SK-N-SH (cell line): ENCODE measurements at regions not wholly inside any gene's neighbourhood (a gene's known extent, or its start where the extent isn't known, plus 50 kb on each side); places are given as distances from the start of the nearest gene placed in this dataset.

Experiments
- CTCF ChIA-PET: fragments of 300-600, 350-600 bp; formaldehyde crosslinking; extraction: SDS; loops from one replicate; lab custom pipeline; 2021; lab: Yijun Ruan, JAX
- POLR2A ChIA-PET: fragments of 350-600 bp; sonication (Branson Sonifier 250); formaldehyde crosslinking; extraction: SDS; loops from one replicate; lab custom pipeline; 2020; ENCODE audit warnings: antibody characterized with exemption, inconsistent platforms; lab: Yijun Ruan, JAX
- DNase-seq: peaks from one replicate; pipeline ENCODE4 v3.0.0; 2012
- H2AFZ ChIP-seq: fragments of 200-600 bp; sonication (generic); 2 replicates; pipeline ENCODE4 v1.8.1; 2016; ENCODE audit warnings: antibody characterized with exemption, mild to moderate bottlenecking, low read depth
- H3F3A ChIP-seq: fragments of 200-600 bp; sonication (generic); replicated peaks from 2 replicates; pipeline ENCODE3; 2016; ENCODE audit warnings: antibody characterized with exemption, mild to moderate bottlenecking; ENCODE audit not compliant: insufficient read depth
- H3K27ac ChIP-seq, 2 experiments: fragments of 200-500 bp in 1 of 2; fragments of 200-600 bp in 1 of 2; sonication (Bioruptor generic) in 1 of 2; sonication (generic), shearing (Covaris generic) in 1 of 2; 2 replicates each; pipeline versions ENCODE4 v1.5.1 to v1.6.1; 2014 to 2016; ENCODE audit warnings: low read depth in 2 of 2, inconsistent platforms in 1 of 2, low read length in 1 of 2, mild to moderate bottlenecking in 1 of 2, mixed read lengths in 1 of 2
- H3K27me3 ChIP-seq: fragments of 200-600 bp; sonication (generic), shearing (Covaris generic); 2 replicates; pipeline ENCODE4 v1.6.1; 2016; ENCODE audit warnings: mixed run types; ENCODE audit not compliant: insufficient read depth
- H3K36me3 ChIP-seq, 2 experiments: fragments of 200-500 bp in 1 of 2; fragments of 200-600 bp in 1 of 2; sonication (Bioruptor generic) in 1 of 2; sonication (generic) in 1 of 2; replicated peaks in 1 of 2; 2 replicates each; pipeline versions ENCODE3 to v1.5.1; 2014 to 2016; ENCODE audit warnings: low read length in 1 of 2, mild to moderate bottlenecking in 1 of 2; ENCODE audit not compliant: insufficient read depth in 2 of 2, control insufficient read depth in 1 of 2
- H3K4me1 ChIP-seq, 2 experiments: fragments of 200-500 bp in 1 of 2; fragments of 200-600 bp in 1 of 2; sonication (Bioruptor generic) in 1 of 2; sonication (generic), shearing (Covaris generic) in 1 of 2; 2 replicates each; pipeline versions ENCODE4 v1.5.1 to v1.6.1; 2014 to 2016; ENCODE audit warnings: low read depth in 1 of 2, low read length in 1 of 2, mixed run types in 1 of 2; ENCODE audit not compliant: insufficient read depth in 2 of 2, control insufficient read depth in 1 of 2
- H3K4me2 ChIP-seq: fragments of 200-600 bp; sonication (generic), shearing (Covaris generic); 2 replicates; pipeline ENCODE4 v1.6.1; 2017; ENCODE audit warnings: mixed run types
- H3K4me3 ChIP-seq, 2 experiments: fragments of 200-500 bp in 1 of 2; fragments of 200-600 bp in 1 of 2; sonication (Bioruptor generic) in 1 of 2; sonication (generic), shearing (Covaris generic) in 1 of 2; 2 replicates each; pipeline versions ENCODE4 v1.5.1 to v1.8.1; 2014 to 2016; ENCODE audit warnings: low read depth in 2 of 2, inconsistent platforms in 1 of 2, low read length in 1 of 2, mild to moderate bottlenecking in 1 of 2, mixed read lengths in 1 of 2, moderate library complexity in 1 of 2
- H3K79me2 ChIP-seq: fragments of 200-600 bp; sonication (generic); 2 replicates; pipeline ENCODE4 v1.8.1; 2017; ENCODE audit warnings: mild to moderate bottlenecking; ENCODE audit not compliant: insufficient read depth
- H3K9ac ChIP-seq: fragments of 200-600 bp; sonication (generic); 2 replicates; pipeline ENCODE4 v1.6.1; 2017; ENCODE audit warnings: mixed run types
- H3K9me2 ChIP-seq: fragments of 200-600 bp; sonication (generic); 2 replicates; pipeline ENCODE4 v1.6.1; 2017; ENCODE audit warnings: mixed run types
- H3K9me3 ChIP-seq: fragments of 200-600 bp; sonication (generic); 2 replicates; pipeline ENCODE4 v1.6.1; 2017; ENCODE audit warnings: mixed run types, mild to moderate bottlenecking, moderate library complexity
- H4K20me1 ChIP-seq: fragments of 200-600 bp; sonication (generic); 2 replicates; pipeline ENCODE4 v1.6.1; 2017; ENCODE audit warnings: mild to moderate bottlenecking, mixed run types; ENCODE audit not compliant: insufficient read depth
- CHD2 ChIP-seq: fragments of 150-350 bp; IDR thresholded peaks from 2 replicates; pipeline ENCODE4 v1.6.1; 2018; ENCODE audit warnings: low read length; ENCODE audit not compliant: partially characterized antibody
- EP300 ChIP-seq, 2 experiments: IDR thresholded peaks; 2 replicates each; pipeline versions ENCODE4 v1.4.0 to v1.6.1; 2012; ENCODE audit warnings: borderline replicate concordance in 1 of 2, low read depth in 1 of 2, low read length in 1 of 2
- FOXJ3 ChIP-seq: sonication (generic); formaldehyde crosslinking; IDR thresholded peaks from 2 replicates; pipeline ENCODE4 v1.5.1; 2020; ENCODE audit warnings: mild to moderate bottlenecking, missing genetic modification reagents
- GATA2 ChIP-seq: sonication (generic); formaldehyde crosslinking; IDR thresholded peaks from 2 replicates; pipeline ENCODE4 v1.5.0; 2020; ENCODE audit warnings: mild to moderate bottlenecking, missing genetic modification reagents
- RAD21 ChIP-seq: IDR thresholded peaks from 2 replicates; pipeline ENCODE4 v1.6.1; 2012; ENCODE audit warnings: mild to moderate bottlenecking, low read length
- RCOR1 ChIP-seq: fragments of 150-350 bp; IDR thresholded peaks from 2 replicates; pipeline ENCODE4 v1.6.1; 2017; ENCODE audit warnings: antibody characterized with exemption, low read length
- SMC3 ChIP-seq: IDR thresholded peaks from 2 replicates; pipeline ENCODE4 v1.6.1; 2012; ENCODE audit warnings: low read depth, low read length, improper control_type of control experiment
- TAF1 ChIP-seq: IDR thresholded peaks from 2 replicates; pipeline ENCODE4 v1.6.1; 2012; ENCODE audit warnings: low read depth, mild to moderate bottlenecking, low read length, moderate library complexity, borderline replicate concordance
- YY1 ChIP-seq: IDR thresholded peaks from 2 replicates; pipeline ENCODE4 v1.4.0; 2012; ENCODE audit warnings: low read depth, mild to moderate bottlenecking
- WGBS: methylation state at CpG from one replicate; pipeline ENCODE4 v1.1.6; 2017; ENCODE audit warnings: low lambda C conversion rate; 5-methylcytosine and 5-hydroxymethylcytosine counted together
- TF ChIP-seq, protein P1 (sequence below): IDR thresholded peaks from 2 replicates; pipeline ENCODE4 v1.6.1; 2012; ENCODE audit warnings: mild to moderate bottlenecking, low read depth, low read length, moderate library complexity
- TF ChIP-seq, protein P2 (sequence below): fragments of 200-600 bp; sonication (generic); IDR thresholded peaks from 2 replicates; pipeline ENCODE4 v1.6.1; 2017; ENCODE audit warnings: antibody characterized with exemption, mild to moderate bottlenecking, moderate library complexity
- TF ChIP-seq, protein P3 (sequence below): fragments of 150-350 bp; IDR thresholded peaks from 2 replicates; pipeline ENCODE4 v1.6.1; 2016; ENCODE audit warnings: mild to moderate bottlenecking, low read depth, low read length

DNA sequence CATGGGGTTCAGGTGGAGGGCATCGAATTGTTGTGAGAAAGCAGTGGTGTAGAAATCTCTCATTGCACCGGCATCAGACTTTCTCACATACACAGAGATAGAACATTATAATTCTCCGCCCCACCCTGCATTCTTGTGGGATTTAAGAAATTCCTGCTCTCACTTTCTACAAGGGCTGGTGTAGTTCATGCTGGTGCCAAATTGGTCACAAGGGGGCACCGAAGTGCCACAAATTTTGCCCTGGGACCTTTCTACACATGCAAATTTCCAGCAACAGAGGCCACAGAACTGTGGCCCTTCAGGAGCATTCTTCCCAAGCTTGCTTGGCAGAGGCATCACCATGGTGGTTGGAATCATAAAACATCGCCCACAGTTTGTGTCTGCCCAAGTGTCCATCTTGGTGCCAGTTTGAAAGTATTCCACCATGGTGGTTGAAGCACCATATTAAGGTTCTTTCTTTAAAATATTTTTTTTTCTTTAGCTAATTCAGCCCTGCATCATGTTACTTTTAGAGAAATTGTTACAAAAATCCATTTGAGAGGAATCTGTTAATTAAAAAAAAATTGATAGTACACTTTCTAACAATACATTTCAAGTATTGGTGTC lies 521.2 kb upstream of the FANCL start:
- TF ChIP-seq FOXJ3 (CRISPR knock-in tag), result no peak
- TF ChIP-seq YY1, result no peak
- TF ChIP-seq, protein P1, sequence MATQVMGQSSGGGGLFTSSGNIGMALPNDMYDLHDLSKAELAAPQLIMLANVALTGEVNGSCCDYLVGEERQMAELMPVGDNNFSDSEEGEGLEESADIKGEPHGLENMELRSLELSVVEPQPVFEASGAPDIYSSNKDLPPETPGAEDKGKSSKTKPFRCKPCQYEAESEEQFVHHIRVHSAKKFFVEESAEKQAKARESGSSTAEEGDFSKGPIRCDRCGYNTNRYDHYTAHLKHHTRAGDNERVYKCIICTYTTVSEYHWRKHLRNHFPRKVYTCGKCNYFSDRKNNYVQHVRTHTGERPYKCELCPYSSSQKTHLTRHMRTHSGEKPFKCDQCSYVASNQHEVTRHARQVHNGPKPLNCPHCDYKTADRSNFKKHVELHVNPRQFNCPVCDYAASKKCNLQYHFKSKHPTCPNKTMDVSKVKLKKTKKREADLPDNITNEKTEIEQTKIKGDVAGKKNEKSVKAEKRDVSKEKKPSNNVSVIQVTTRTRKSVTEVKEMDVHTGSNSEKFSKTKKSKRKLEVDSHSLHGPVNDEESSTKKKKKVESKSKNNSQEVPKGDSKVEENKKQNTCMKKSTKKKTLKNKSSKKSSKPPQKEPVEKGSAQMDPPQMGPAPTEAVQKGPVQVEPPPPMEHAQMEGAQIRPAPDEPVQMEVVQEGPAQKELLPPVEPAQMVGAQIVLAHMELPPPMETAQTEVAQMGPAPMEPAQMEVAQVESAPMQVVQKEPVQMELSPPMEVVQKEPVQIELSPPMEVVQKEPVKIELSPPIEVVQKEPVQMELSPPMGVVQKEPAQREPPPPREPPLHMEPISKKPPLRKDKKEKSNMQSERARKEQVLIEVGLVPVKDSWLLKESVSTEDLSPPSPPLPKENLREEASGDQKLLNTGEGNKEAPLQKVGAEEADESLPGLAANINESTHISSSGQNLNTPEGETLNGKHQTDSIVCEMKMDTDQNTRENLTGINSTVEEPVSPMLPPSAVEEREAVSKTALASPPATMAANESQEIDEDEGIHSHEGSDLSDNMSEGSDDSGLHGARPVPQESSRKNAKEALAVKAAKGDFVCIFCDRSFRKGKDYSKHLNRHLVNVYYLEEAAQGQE, result no peak
- TF ChIP-seq TAF1, result no peak
- TF ChIP-seq, protein P2, sequence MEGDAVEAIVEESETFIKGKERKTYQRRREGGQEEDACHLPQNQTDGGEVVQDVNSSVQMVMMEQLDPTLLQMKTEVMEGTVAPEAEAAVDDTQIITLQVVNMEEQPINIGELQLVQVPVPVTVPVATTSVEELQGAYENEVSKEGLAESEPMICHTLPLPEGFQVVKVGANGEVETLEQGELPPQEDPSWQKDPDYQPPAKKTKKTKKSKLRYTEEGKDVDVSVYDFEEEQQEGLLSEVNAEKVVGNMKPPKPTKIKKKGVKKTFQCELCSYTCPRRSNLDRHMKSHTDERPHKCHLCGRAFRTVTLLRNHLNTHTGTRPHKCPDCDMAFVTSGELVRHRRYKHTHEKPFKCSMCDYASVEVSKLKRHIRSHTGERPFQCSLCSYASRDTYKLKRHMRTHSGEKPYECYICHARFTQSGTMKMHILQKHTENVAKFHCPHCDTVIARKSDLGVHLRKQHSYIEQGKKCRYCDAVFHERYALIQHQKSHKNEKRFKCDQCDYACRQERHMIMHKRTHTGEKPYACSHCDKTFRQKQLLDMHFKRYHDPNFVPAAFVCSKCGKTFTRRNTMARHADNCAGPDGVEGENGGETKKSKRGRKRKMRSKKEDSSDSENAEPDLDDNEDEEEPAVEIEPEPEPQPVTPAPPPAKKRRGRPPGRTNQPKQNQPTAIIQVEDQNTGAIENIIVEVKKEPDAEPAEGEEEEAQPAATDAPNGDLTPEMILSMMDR, result peak; percentile 68
- peak; percentile 93 for TF ChIP-seq RAD21
- TF ChIP-seq, protein P3, sequence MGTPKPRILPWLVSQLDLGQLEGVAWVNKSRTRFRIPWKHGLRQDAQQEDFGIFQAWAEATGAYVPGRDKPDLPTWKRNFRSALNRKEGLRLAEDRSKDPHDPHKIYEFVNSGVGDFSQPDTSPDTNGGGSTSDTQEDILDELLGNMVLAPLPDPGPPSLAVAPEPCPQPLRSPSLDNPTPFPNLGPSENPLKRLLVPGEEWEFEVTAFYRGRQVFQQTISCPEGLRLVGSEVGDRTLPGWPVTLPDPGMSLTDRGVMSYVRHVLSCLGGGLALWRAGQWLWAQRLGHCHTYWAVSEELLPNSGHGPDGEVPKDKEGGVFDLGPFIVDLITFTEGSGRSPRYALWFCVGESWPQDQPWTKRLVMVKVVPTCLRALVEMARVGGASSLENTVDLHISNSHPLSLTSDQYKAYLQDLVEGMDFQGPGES, result no peak
- peak; percentile 70 for TF ChIP-seq SMC3
- WGBS, result 32% methylated on average over 5 of the region's 5 CpGs
- POLR2A ChIA-PET, result no interaction called here
- no peak overlapping the region for H3K9ac ChIP-seq
- no peaks in the 10 kb centered on the region for H3K9me3 ChIP-seq
- H3K9me2 ChIP-seq, result no peaks in the 10 kb centered on the region
- no peaks in the 10 kb centered on the region for H3K79me2 ChIP-seq
- H3K4me3 ChIP-seq, result peak overlapping the region in 1 of 2 experiments; percentile 27; a peak in 1 of 4 replicates
- DNase-seq, result peak; percentile 29
- peaks cover 0 to 7% of the 10 kb centered on the region in 2 experiments; a peak in 2 of 4 replicates for H3K4me1 ChIP-seq
- no peak overlapping the region for H3K27ac ChIP-seq
- no peaks in the 10 kb centered on the region for H3K27me3 ChIP-seq
- no peaks in the 10 kb centered on the region for H3K36me3 ChIP-seq
- no peaks in the 10 kb centered on the region for H4K20me1 ChIP-seq
- H3F3A ChIP-seq, result no peaks in the 10 kb centered on the region
- CTCF ChIA-PET, result interaction anchor here (0.6 to 2.2 kb wide), 25 partner anchors 8 to 1820 kb away, joined by 3 to 15 read pairs (median 4); no protein-coding TSS in a partner anchor
- H3K4me2 ChIP-seq, result no peak overlapping the region
- no peak overlapping the region for H2AFZ ChIP-seq

DNA sequence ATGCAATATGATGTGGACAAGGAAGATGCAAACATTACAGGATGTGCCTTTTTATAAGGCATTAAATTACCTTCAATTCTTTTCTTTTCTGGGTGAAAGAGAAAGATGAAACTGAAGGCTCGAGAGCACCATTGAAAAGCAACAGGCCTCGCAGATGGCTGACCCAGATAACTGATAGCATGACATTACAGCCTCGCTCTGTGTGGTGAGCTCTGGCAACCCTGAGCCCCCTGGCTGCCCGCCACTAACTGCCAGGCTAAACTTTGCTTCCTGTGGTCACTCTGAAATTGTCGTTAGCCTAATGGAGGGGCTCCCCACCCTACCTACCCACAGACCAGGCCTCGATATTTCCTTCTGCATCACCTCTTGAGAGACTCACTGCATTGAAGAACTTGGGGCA lies 516.8 kb upstream of the FANCL start:
- CTCF ChIA-PET, result interaction anchor here (0.6 kb wide), 1 partner anchor 31 kb away, joined by 3 read pairs; no protein-coding TSS in a partner anchor
- H3K9me3 ChIP-seq, result no peaks in the 10 kb centered on the region
- H3K4me1 ChIP-seq, result peaks cover 0 to 7% of the 10 kb centered on the region in 2 experiments; a peak in 2 of 4 replicates
- no peaks in the 10 kb centered on the region for H4K20me1 ChIP-seq
- no peaks in the 10 kb centered on the region for H3F3A ChIP-seq
- no peaks in the 10 kb centered on the region for H3K27me3 ChIP-seq
- no peak overlapping the region for H3K4me2 ChIP-seq
- H3K36me3 ChIP-seq, result no peaks in the 10 kb centered on the region
- TF ChIP-seq FOXJ3 (CRISPR knock-in tag) (no peak), GATA2 (CRISPR knock-in tag) (peak; percentile 89), RAD21 (peak; percentile 25; the same call in 1 of the 2 replicates), EP300 (IDR thresholded peaks at IDR 0.05; ENCODE audit: borderline replicate concordance in 1 of 2, low read depth in 1 of 2, low read length in 1 of 2) (peak in 1 of 2 experiments; percentile 63; a peak in 1 of 4 replicates), CHD2 (peak; percentile 57), SMC3 (peak; percentile 21; the same call in 1 of the 2 replicates), RCOR1 (peak; percentile 69; the same call in 1 of the 2 replicates)
- TF ChIP-seq, protein P1, result no peak
- POLR2A ChIA-PET, result no interaction called here
- no peaks in the 10 kb centered on the region for H3K79me2 ChIP-seq
- H3K27ac ChIP-seq, result peak overlapping the region in 1 of 2 experiments; percentile 72; a peak in 1 of 4 replicates
- no peak overlapping the region for H3K4me3 ChIP-seq
- DNase-seq, result peak; percentile 51
- no peak overlapping the region for H3K9ac ChIP-seq
- no peaks in the 10 kb centered on the region for H3K9me2 ChIP-seq
- WGBS, result 28% methylated on average over 6 of the region's 6 CpGs
- no peak overlapping the region for H2AFZ ChIP-seq
